ENCODE measurements at regions not wholly inside any gene's neighbourhood (a gene's known extent, or its start where the extent isn't known, plus 50 kb on each side); places are given as distances from the start of the nearest gene placed in this dataset.

- no peaks in the 10 kb centered on the region for H3K9me3 Mint-ChIP-seq (ENCODE audit: low read depth)
- DNase-seq (ENCODE audit: low spot score): no peak
- no peaks in the 10 kb centered on the region for H3K27me3 Mint-ChIP-seq (ENCODE audit: low read depth)
- H3K4me1 Mint-ChIP-seq (ENCODE audit: low read depth): peaks cover 16% of the 10 kb centered on the region
- H3K36me3 Mint-ChIP-seq (ENCODE audit: low read depth): no peaks in the 10 kb centered on the region
- TF ChIP-seq CTCF (IDR thresholded peaks at IDR 0.05): no peak
- H3K27ac Mint-ChIP-seq (ENCODE audit: unreplicated experiment): peak overlapping the region; percentile 5
- no peak overlapping the region for H3K4me3 Mint-ChIP-seq (ENCODE audit: unreplicated experiment)
These were observed 346.3 kb downstream of the LRATD1 start for GRCh38 chr2:14978845-14979244.

- no peak for TF ChIP-seq CTCF (IDR thresholded peaks at IDR 0.05)
- Mint-ChIP-seq H3K4me3 (ENCODE audit: unreplicated experiment) (no peak overlapping the region), H3K9me3 (ENCODE audit: low read depth) (no peaks in the 10 kb centered on the region), H3K27ac (ENCODE audit: unreplicated experiment) (no peak overlapping the region), H3K4me1 (ENCODE audit: low read depth) (peaks cover 16% of the 10 kb centered on the region), H3K36me3 (ENCODE audit: low read depth) (no peaks in the 10 kb centered on the region), H3K27me3 (ENCODE audit: low read depth) (peaks cover 6% of the 10 kb centered on the region)
- no peak for DNase-seq (ENCODE audit: low spot score)
These were observed 350.3 kb downstream of the LRATD1 start for GRCh38 chr2:14982790-14983189.

GRCh38 chr2:14988600-14988999, 356.1 kb downstream of the LRATD1 start:
- H3K9me3 Mint-ChIP-seq (ENCODE audit: low read depth): no peaks in the 10 kb centered on the region
- H3K36me3 Mint-ChIP-seq (ENCODE audit: low read depth): no peaks in the 10 kb centered on the region
- no peak overlapping the region for H3K4me3 Mint-ChIP-seq (ENCODE audit: unreplicated experiment)
- H3K27me3 Mint-ChIP-seq (ENCODE audit: low read depth): peaks cover 13% of the 10 kb centered on the region
- no peaks in the 10 kb centered on the region for H3K4me1 Mint-ChIP-seq (ENCODE audit: low read depth)
- no peak for DNase-seq (ENCODE audit: low spot score)
- no peak overlapping the region for H3K27ac Mint-ChIP-seq (ENCODE audit: unreplicated experiment)
- no peak for TF ChIP-seq CTCF (IDR thresholded peaks at IDR 0.05)

GRCh38 chr2:14991723-14992122, 359.2 kb downstream of the LRATD1 start:
- peaks cover 8% of the 10 kb centered on the region for H3K27me3 Mint-ChIP-seq (ENCODE audit: low read depth)
- H3K36me3 Mint-ChIP-seq (ENCODE audit: low read depth): no peaks in the 10 kb centered on the region
- DNase-seq (ENCODE audit: low spot score): no peak
- no peaks in the 10 kb centered on the region for H3K4me1 Mint-ChIP-seq (ENCODE audit: low read depth)
- no peak overlapping the region for H3K27ac Mint-ChIP-seq (ENCODE audit: unreplicated experiment)
- H3K9me3 Mint-ChIP-seq (ENCODE audit: low read depth): no peaks in the 10 kb centered on the region
- no peak overlapping the region for H3K4me3 Mint-ChIP-seq (ENCODE audit: unreplicated experiment)
- TF ChIP-seq CTCF (IDR thresholded peaks at IDR 0.05): no peak

- Mint-ChIP-seq H3K4me1 (ENCODE audit: low read depth) (no peaks in the 10 kb centered on the region), H3K27ac (ENCODE audit: unreplicated experiment) (no peak overlapping the region), H3K36me3 (ENCODE audit: low read depth) (no peaks in the 10 kb centered on the region), H3K9me3 (ENCODE audit: low read depth) (no peaks in the 10 kb centered on the region), H3K27me3 (ENCODE audit: low read depth) (peaks cover 9% of the 10 kb centered on the region), H3K4me3 (ENCODE audit: unreplicated experiment) (no peak overlapping the region)
- DNase-seq (ENCODE audit: low spot score): no peak
- TF ChIP-seq CTCF (IDR thresholded peaks at IDR 0.05): no peak
These were observed 362.2 kb downstream of the LRATD1 start for GRCh38 chr2:14994721-14995120.

All from chondrocyte (in vitro differentiated cells).